Dermis blood vessel endothelial cell (primary cell): ENCODE measurements at regions not wholly inside any gene's neighbourhood (a gene's known extent, or its start where the extent isn't known, plus 50 kb on each side); places are given as distances from the start of the nearest gene placed in this dataset.
"Not testable (repeated sequence)": the region's sequence is repeated elsewhere in the genome, so short reads cannot be mapped to it uniquely, and the experiment has no call there.

ENCODE experiments used
- DNase-seq: peaks from one replicate; pipeline ENCODE4 v3.0.0; 2010

DNA sequence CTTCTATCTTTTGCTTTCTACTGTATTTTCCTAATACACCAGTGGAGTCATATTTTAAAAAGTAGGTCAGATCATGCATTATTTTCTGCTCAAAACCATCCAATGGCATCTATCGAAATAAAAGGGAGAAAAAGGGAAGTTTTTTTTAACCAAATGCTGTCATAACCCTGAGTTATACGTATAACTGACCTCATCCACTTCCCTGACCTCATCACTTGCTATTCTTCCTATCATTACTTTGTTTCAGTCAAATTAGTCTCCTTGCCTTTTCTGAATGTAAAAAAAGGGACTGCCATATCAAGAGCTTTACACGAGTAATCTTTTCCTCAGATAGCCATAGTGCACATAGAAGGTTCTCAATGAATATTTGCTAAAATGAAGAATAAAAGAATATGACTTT, 1383.6 kb downstream of the ZPLD1 start:
- DNase-seq, result no peak

- DNase-seq, result no peak
These were observed 1384.0 kb downstream of the ZPLD1 start for GRCh38 chr3:103818800-103819199.

DNA sequence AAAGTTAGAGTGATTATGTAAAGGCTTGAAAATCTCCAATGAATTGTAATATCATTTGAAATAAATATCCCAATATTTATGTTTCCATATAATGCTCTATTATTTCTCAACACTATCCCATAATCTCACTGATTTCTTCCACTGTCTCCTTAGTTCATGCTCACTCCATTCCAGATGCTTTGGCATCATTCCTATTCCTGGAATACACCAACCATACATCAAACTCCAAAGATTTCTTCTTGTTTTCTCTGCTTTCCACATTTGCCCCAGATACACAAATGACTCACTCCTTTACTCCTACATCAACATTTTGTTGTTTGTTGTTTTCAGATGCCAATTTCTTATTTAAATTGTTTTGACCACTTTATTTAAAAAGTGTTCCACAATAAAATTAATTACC, 1390.8 kb downstream of the ZPLD1 start:
- no peak for DNase-seq

- DNase-seq, result no peak
These were observed 1395.0 kb downstream of the ZPLD1 start for GRCh38 chr3:103829723-103830326.

- no peak for DNase-seq
These were observed 1412.6 kb downstream of the ZPLD1 start for GRCh38 chr3:103847081-103848062.

- no peak for DNase-seq
These were observed 1417.0 kb downstream of the ZPLD1 start for GRCh38 chr3:103851793-103852192.

GRCh38 chr3:103862415-103862814, 1427.6 kb downstream of the ZPLD1 start:
- no peak for DNase-seq

DNA sequence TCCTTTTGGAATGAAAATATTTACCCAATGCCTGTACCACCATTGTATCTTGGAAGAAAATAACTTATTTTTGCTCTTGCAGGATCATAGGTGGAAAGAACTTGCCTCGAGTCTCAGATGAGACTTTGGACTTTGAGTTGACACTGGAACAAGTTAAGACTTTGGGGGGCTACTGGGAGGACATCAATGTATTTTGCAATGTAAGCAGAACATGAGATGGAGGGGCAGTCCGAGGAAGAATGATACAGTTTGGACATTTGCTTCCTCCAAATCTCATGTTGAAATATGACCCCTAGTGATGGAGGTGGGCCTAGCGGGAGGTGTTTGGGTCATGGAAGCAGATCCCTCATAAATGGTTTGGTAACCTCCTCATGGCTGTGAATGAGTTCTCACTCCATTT, 1428.6 kb downstream of the ZPLD1 start:
- no peak for DNase-seq

DNA sequence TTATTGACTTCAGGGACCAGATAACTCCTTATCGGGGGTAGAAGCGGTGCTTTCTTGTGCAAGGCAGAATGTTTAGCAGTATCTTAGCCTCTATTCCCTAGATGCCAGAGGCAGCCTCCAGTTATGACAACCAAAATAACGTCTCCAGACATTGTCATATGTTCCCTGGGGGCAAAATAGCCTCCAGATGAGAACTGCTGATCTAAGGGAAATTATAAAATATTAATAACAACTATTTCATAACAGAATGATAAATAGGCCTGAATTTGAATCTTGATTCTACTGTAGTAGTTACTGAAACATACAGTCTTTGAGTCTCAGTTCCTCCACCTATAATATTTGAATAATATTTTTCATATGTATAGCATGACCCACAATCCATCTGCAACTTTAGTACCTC, 1431.3 kb downstream of the ZPLD1 start:
- DNase-seq, result no peak

GRCh38 chr3:103873021-103873420, 1438.2 kb downstream of the ZPLD1 start:
- no peak for DNase-seq

DNA sequence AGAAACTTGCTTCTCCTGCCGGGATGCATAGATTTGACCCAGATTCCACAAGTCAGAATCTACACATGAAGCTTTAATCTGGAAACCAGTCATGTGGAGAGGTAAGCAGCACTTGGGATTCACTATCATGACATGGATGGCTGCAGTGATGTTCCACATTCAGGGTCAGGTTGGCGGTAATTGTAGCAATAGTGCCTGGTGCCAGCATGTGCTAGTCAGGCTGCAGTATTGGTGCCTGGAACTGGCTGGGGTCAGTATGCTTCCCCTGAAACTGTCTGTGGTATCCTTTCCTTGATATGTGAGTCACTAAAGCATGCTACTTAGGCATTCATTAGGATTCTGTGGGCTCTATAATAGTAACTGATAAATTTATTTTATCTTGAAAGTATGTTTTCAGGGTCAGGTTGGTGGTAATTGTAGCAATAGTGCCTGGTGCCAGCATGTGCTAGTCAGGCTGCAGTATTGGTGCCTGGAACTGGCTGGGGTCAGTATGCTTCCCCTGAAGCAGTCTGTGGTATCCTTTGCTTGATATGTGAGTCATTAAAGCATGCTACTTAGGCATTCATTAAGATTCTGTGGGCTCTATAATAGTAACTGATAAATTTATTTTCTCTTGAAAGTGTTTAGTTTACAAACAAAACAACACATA, 1439.2 kb downstream of the ZPLD1 start:
- DNase-seq, result no peak

DNA sequence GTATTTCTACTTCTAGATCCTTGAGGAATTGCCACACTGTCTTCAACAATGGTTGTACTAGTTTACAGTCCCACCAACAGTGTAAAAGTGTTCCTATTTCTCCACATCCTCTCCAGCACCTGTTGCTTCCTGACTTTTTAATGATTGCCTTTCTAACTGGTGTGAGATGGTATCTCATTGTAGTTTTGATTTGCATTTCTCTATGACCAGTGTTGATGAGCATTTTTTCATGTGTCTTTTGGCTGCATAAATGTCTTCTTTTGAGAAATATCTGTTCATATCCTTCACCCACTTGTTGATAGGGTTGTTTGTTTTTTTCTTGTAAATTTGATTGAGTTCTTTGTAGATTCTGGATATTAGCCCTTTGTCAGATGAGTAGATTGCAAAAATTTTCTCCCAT, 1447.0 kb downstream of the ZPLD1 start:
- not testable (repeated sequence) for DNase-seq

- no peak for DNase-seq
These were observed 1454.9 kb downstream of the ZPLD1 start for GRCh38 chr3:103889675-103890074.

DNA sequence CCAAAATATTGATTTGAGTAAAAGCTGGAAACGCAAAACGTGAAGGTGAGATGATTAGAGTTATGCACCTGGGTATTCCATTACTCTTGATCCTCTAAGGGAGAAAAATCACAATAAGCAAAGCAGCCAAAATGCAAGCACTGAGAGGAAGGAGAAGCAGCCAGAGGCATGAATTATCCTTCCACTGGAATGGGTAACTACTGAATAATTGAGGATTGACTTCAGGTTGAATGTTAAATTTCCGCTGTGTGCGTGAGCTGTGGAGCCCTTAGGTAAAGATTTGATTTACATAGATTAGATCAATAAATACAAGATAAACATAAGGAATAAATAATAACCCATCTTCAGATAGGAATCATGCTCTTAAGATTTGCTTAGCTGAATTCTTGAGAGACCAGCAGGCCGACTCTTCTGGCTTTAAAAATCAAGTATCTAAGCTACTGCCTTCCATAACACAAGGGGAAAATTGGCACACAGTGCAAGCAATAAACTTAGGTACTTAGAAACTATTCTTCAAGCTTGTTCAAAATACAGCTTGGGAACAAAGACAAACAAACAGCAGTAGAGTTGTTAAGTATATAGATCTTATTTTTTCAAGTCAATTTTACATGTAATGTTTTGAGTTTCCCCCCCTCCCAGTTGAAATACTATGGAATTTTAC, 1459.5 kb downstream of the ZPLD1 start:
- no peak for DNase-seq

DNA sequence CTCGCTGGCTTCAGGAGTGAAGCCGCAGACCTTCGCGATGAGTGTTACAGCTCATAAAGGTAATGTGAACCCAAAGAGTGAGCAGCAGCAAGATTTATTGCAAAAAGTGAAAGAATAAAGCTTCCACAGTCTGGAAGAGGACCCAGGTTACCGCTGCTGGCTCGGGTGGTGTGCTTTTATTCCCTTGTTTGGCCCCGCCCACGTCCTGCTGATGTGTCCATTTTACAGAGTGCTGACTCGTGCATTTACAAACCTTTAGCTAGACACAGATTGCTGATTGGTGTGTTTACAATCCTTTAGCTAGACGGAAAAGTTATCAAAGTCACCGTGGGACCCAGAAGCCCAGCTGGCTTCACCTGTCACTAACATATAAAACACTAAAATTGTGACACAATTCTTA, 1464.5 kb downstream of the ZPLD1 start:
- no peak for DNase-seq

DNA sequence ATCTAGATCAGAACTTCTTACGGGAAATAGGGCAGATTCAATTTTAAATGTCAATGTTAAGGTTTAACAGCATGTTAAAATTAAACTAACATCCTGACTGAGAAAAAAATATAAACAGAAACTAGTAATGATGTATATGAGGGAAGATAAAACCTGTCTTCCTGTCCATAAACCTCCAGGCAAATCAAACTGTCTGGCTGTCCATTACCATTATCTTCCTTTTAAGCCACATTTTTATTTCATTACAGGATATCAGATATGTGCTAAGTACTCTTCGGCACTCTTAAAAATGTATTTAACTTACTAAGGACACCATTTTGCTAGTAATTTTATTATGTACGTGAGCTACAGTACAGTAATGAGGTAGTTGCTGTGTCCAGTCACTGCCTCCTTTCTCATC, 1461.7 kb upstream of the ALCAM start:
- DNase-seq, result no peak

DNA sequence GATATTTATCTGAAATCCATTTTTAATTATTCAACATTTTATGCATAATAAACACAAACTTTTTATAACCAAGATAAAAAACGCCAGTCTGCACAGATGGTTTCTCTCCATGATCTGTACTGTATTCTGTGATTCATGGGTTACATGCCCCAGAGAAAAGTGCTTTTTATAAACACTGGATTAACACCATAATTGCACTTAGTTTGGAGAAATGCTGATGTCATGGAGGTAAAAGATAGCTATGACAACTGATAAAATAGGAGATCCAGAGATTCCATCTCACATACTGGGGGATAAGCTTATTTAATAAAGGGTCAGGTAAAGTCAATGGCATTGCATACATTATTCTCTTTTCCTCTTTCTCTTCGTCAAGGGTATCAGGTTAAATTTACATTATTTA, 1460.4 kb upstream of the ALCAM start:
- no peak for DNase-seq

DNA sequence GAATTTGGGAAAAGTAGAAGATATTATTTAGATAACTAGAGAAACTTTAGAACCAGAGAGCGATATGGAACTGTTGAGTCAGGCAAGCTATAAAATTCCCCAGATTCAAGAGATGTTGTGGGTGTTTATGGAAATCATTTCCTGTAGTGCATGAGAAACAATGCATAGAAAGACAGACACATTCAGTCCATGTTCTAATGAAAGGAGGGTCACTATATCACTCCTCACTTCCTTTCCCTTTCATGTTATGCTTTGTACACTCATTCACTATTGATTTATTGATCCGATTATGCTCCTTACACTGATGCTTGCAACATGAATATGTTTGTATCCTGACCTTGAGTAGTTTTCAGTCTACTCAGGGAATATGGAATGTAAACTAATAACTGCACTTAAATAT, 1459.9 kb upstream of the ALCAM start:
- DNase-seq, result no peak

GRCh38 chr3:103907567-103907966, 1459.1 kb upstream of the ALCAM start:
- no peak for DNase-seq

DNA sequence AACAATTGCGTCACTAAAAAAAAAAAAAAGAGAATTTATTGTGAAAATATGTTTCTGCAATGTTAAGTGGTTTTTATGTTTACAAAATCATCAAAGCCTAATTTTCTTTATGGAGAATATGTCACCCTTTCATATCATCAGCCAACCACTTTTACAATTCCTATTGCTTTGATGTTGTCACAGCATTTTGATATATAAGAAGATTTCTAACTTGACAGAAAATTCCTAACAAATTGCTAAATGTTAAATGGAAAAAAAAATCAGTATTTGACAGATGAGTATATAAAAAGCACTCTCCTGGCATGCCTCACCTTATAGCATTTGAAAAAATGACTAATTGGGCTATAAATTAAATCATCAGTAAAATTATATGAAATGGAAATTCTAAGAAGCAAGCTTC, 1457.3 kb upstream of the ALCAM start:
- no peak for DNase-seq

- DNase-seq, result no peak
These were observed 1448.4 kb upstream of the ALCAM start for GRCh38 chr3:103918336-103918735.

DNA sequence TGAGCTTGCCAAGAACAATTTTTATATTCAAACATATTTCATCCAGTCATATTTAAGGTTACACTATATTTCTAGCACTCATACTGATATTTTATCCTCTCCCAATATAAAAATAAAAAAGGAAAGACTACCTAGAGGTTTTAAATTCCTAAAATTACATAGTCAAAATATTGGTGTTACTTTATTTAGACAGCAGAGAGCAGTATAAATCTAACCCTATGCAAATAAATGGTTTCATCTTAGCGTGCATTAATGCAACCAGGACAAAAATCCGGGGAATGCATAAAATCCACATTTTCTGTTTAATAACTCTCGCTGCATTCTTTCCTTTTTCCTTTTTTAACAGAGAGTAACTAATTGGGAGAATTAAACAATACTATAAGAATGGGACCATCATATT, 1447.4 kb upstream of the ALCAM start:
- no peak for DNase-seq

GRCh38 chr3:103923907-103924306, 1442.8 kb upstream of the ALCAM start:
- DNase-seq, result no peak
